ENCODE measurements at regions not wholly inside any gene's neighbourhood (a gene's known extent, or its start where the extent isn't known, plus 50 kb on each side); places are given as distances from the start of the nearest gene placed in this dataset.

- DNase-seq (no peak), ATAC-seq (ENCODE audit: low FRiP score) (no peak)
- Histone ChIP-seq H3K4me3 (ENCODE audit: low read length in 2 of 2) (no peak overlapping the region), H3K36me3 (ENCODE audit: control insufficient read depth in 1 of 2, insufficient read depth in 2 of 2, low read length in 1 of 2) (no peaks in the 10 kb centered on the region), H3K27ac (ENCODE audit: low read depth in 1 of 2, low read length in 2 of 2) (no peak overlapping the region), H3K9me3 (ENCODE audit: control insufficient read depth, low read length) (no peaks in the 10 kb centered on the region), H3K27me3 (ENCODE audit: control insufficient read depth in 1 of 2, insufficient read depth in 2 of 2, low read length in 1 of 2) (no peaks in the 10 kb centered on the region), H3K4me1 (ENCODE audit: control insufficient read depth in 1 of 2, insufficient read depth in 2 of 2, low read length in 2 of 2) (peaks cover 0 to 2% of the 10 kb centered on the region in 2 donors)
- intact Hi-C loops (cut with DNase I) = no loop called here
- 97 to 100% methylated on average over 1 of the region's 1 CpG for WGBS, 2 donors
These were observed 147.0 kb upstream of the ARHGAP5 start for GRCh38 chr14:31930070-31930469.

GRCh38 chr14:31930493-31931240 lies 146.4 kb upstream of the ARHGAP5 start:
- DNase-seq = no peak
- no peak overlapping the region for H3K4me3 ChIP-seq (ENCODE audit: low read length in 2 of 2)
- no peak for ATAC-seq (ENCODE audit: low FRiP score)
- WGBS, 2 donors = 84 to 91% methylated on average over 3 of the region's 3 CpGs
- intact Hi-C loops (cut with DNase I) = no loop called here
- no peak overlapping the region for H3K27ac ChIP-seq (ENCODE audit: low read depth in 1 of 2, low read length in 2 of 2)
- peaks cover 0 to 2% of the 10 kb centered on the region in 2 donors for H3K4me1 ChIP-seq (ENCODE audit: control insufficient read depth in 1 of 2, insufficient read depth in 2 of 2, low read length in 2 of 2)
- H3K27me3 ChIP-seq (ENCODE audit: control insufficient read depth in 1 of 2, insufficient read depth in 2 of 2, low read length in 1 of 2) = no peaks in the 10 kb centered on the region
- no peaks in the 10 kb centered on the region for H3K9me3 ChIP-seq (ENCODE audit: control insufficient read depth, low read length)
- H3K36me3 ChIP-seq (ENCODE audit: control insufficient read depth in 1 of 2, insufficient read depth in 2 of 2, low read length in 1 of 2) = no peaks in the 10 kb centered on the region

GRCh38 chr14:31932675-31933074 lies 144.4 kb upstream of the ARHGAP5 start:
- WGBS, 2 donors = 83 to 90% methylated on average over 5 of the region's 5 CpGs
- H3K27me3 ChIP-seq (ENCODE audit: control insufficient read depth in 1 of 2, insufficient read depth in 2 of 2, low read length in 1 of 2) = no peaks in the 10 kb centered on the region
- DNase-seq = no peak

GRCh38 chr14:31933716-31934115 lies 143.4 kb upstream of the ARHGAP5 start:
- Histone ChIP-seq H3K27me3 (ENCODE audit: control insufficient read depth in 1 of 2, insufficient read depth in 2 of 2, low read length in 1 of 2) (no peaks in the 10 kb centered on the region), H3K9me3 (ENCODE audit: control insufficient read depth, low read length) (no peaks in the 10 kb centered on the region), H3K27ac (ENCODE audit: low read depth in 1 of 2, low read length in 2 of 2) (no peak overlapping the region), H3K4me1 (ENCODE audit: control insufficient read depth in 1 of 2, insufficient read depth in 2 of 2, low read length in 2 of 2) (peaks cover 0 to 2% of the 10 kb centered on the region in 2 donors), H3K36me3 (ENCODE audit: control insufficient read depth in 1 of 2, insufficient read depth in 2 of 2, low read length in 1 of 2) (peaks cover 0 to 1% of the 10 kb centered on the region in 2 donors), H3K4me3 (ENCODE audit: low read length in 2 of 2) (no peak overlapping the region)
- WGBS, 2 donors = 31 to 37% methylated on average over 3 of the region's 3 CpGs
- ATAC-seq (ENCODE audit: low FRiP score) (no peak), DNase-seq (no peak)
- intact Hi-C loops (cut with DNase I) = no loop called here

More at GRCh38 chr14:31932675-31933074, 144.4 kb upstream of the ARHGAP5 start:
- intact Hi-C loops (cut with DNase I) = no loop called here
- Histone ChIP-seq H3K27ac (ENCODE audit: low read depth in 1 of 2, low read length in 2 of 2) (no peak overlapping the region), H3K36me3 (ENCODE audit: control insufficient read depth in 1 of 2, insufficient read depth in 2 of 2, low read length in 1 of 2) (peaks cover 0 to 1% of the 10 kb centered on the region in 2 donors), H3K9me3 (ENCODE audit: control insufficient read depth, low read length) (no peaks in the 10 kb centered on the region), H3K4me1 (ENCODE audit: control insufficient read depth in 1 of 2, insufficient read depth in 2 of 2, low read length in 2 of 2) (peaks cover 0 to 2% of the 10 kb centered on the region in 2 donors), H3K4me3 (ENCODE audit: low read length in 2 of 2) (no peak overlapping the region)
- no peak for ATAC-seq (ENCODE audit: low FRiP score)

- WGBS, 2 donors = 53 to 66% methylated on average over 4 of the region's 4 CpGs
- peaks cover 0 to 2% of the 10 kb centered on the region in 2 donors for H3K4me1 ChIP-seq (ENCODE audit: control insufficient read depth in 1 of 2, insufficient read depth in 2 of 2, low read length in 2 of 2)
- intact Hi-C loops (cut with DNase I) = no loop called here
- DNase-seq = no peak
- peak; percentile 64 for ATAC-seq (ENCODE audit: low FRiP score)
- no peak overlapping the region for H3K4me3 ChIP-seq (ENCODE audit: low read length in 2 of 2)
- H3K27me3 ChIP-seq (ENCODE audit: control insufficient read depth in 1 of 2, insufficient read depth in 2 of 2, low read length in 1 of 2) = no peaks in the 10 kb centered on the region
- H3K36me3 ChIP-seq (ENCODE audit: control insufficient read depth in 1 of 2, insufficient read depth in 2 of 2, low read length in 1 of 2) = peaks cover 0 to 1% of the 10 kb centered on the region in 2 donors
- H3K27ac ChIP-seq (ENCODE audit: low read depth in 1 of 2, low read length in 2 of 2) = no peak overlapping the region
- no peaks in the 10 kb centered on the region for H3K9me3 ChIP-seq (ENCODE audit: control insufficient read depth, low read length)
These were observed 142.3 kb upstream of the ARHGAP5 start for GRCh38 chr14:31934767-31935266.

GRCh38 chr14:31935391-31935790 lies 141.7 kb upstream of the ARHGAP5 start:
- intact Hi-C loops (cut with DNase I) = no loop called here
- WGBS, 2 donors = 72 to 84% methylated on average over 3 of the region's 3 CpGs
- Histone ChIP-seq H3K27me3 (ENCODE audit: control insufficient read depth in 1 of 2, insufficient read depth in 2 of 2, low read length in 1 of 2) (no peaks in the 10 kb centered on the region), H3K36me3 (ENCODE audit: control insufficient read depth in 1 of 2, insufficient read depth in 2 of 2, low read length in 1 of 2) (peaks cover 0 to 1% of the 10 kb centered on the region in 2 donors), H3K27ac (ENCODE audit: low read depth in 1 of 2, low read length in 2 of 2) (no peak overlapping the region), H3K4me3 (ENCODE audit: low read length in 2 of 2) (no peak overlapping the region), H3K4me1 (ENCODE audit: control insufficient read depth in 1 of 2, insufficient read depth in 2 of 2, low read length in 2 of 2) (peaks cover 0 to under 1% of the 10 kb centered on the region in 2 donors), H3K9me3 (ENCODE audit: control insufficient read depth, low read length) (no peaks in the 10 kb centered on the region)
- DNase-seq (no peak), ATAC-seq (ENCODE audit: low FRiP score) (no peak)

- WGBS, 2 donors = 86 to 92% methylated on average over 6 of the region's 6 CpGs
- no peak for ATAC-seq (ENCODE audit: low FRiP score)
- DNase-seq = no peak
These were observed 141.0 kb upstream of the ARHGAP5 start for GRCh38 chr14:31936115-31936514.

GRCh38 chr14:31937730-31938346 lies 139.3 kb upstream of the ARHGAP5 start:
- H3K9me3 ChIP-seq (ENCODE audit: control insufficient read depth, low read length) = no peaks in the 10 kb centered on the region
- no peak overlapping the region for H3K4me3 ChIP-seq (ENCODE audit: low read length in 2 of 2)
- intact Hi-C loops (cut with DNase I) = no loop called here
- H3K27me3 ChIP-seq (ENCODE audit: control insufficient read depth in 1 of 2, insufficient read depth in 2 of 2, low read length in 1 of 2) = peaks cover 0 to 1% of the 10 kb centered on the region in 2 donors
- no peak for ATAC-seq (ENCODE audit: low FRiP score)
- WGBS, 2 donors = 76 to 86% methylated on average over 3 of the region's 3 CpGs
- peaks cover 0 to 1% of the 10 kb centered on the region in 2 donors for H3K36me3 ChIP-seq (ENCODE audit: control insufficient read depth in 1 of 2, insufficient read depth in 2 of 2, low read length in 1 of 2)
- peak in 1 of 2 donors; percentile 77 for DNase-seq
- H3K4me1 ChIP-seq (ENCODE audit: control insufficient read depth in 1 of 2, insufficient read depth in 2 of 2, low read length in 2 of 2) = no peaks in the 10 kb centered on the region
- no peak overlapping the region for H3K27ac ChIP-seq (ENCODE audit: low read depth in 1 of 2, low read length in 2 of 2)

More at GRCh38 chr14:31936115-31936514, 141.0 kb upstream of the ARHGAP5 start:
- Histone ChIP-seq H3K36me3 (ENCODE audit: control insufficient read depth in 1 of 2, insufficient read depth in 2 of 2, low read length in 1 of 2) (peaks cover 0 to 1% of the 10 kb centered on the region in 2 donors), H3K4me1 (ENCODE audit: control insufficient read depth in 1 of 2, insufficient read depth in 2 of 2, low read length in 2 of 2) (no peaks in the 10 kb centered on the region), H3K27me3 (ENCODE audit: control insufficient read depth in 1 of 2, insufficient read depth in 2 of 2, low read length in 1 of 2) (no peaks in the 10 kb centered on the region), H3K27ac (ENCODE audit: low read depth in 1 of 2, low read length in 2 of 2) (no peak overlapping the region), H3K4me3 (ENCODE audit: low read length in 2 of 2) (no peak overlapping the region), H3K9me3 (ENCODE audit: control insufficient read depth, low read length) (no peaks in the 10 kb centered on the region)
- intact Hi-C loops (cut with DNase I) = no loop called here

All from aorta (tissue), 5 donors.